Activated naive CD8-positive, alpha-beta T cell treated with anti-CD3 and anti-CD28 coated beads, Interleukin-2, amount 10 ng/mL, durations not matched to agents 7 days and 5 days (primary cell): ENCODE measurements at regions not wholly inside any gene's neighbourhood (a gene's known extent, or its start where the extent isn't known, plus 50 kb on each side); places are given as distances from the start of the nearest gene placed in this dataset.

Experiments used
- ATAC-seq: fragments of 150-1000 bp; cut with Tn5 transposase; one replicate; pipeline ENCODE4 v1.10.0; 2021; ENCODE audit warnings: low read depth, moderate library complexity
- POLR2A ChIA-PET: fragments of 350-600 bp; sonication (Branson Sonifier 250); formaldehyde crosslinking; loops from one replicate; lab custom pipeline; 2021; ENCODE audit warnings: antibody characterized with exemption; lab: Charles Lee
- DNase-seq: peaks from one replicate; pipeline ENCODE4 v3.0.0; 2021
- H3K27ac Mint-ChIP-seq: one replicate; pipeline ENCODE4 v1.8.0; 2022; ENCODE audit warnings: mild to moderate bottlenecking, mixed read lengths
- H3K27me3 Mint-ChIP-seq: one replicate; pipeline ENCODE4 v1.8.0; 2022; ENCODE audit warnings: mild to moderate bottlenecking, moderate library complexity, mixed read lengths
- H3K36me3 Mint-ChIP-seq: one replicate; pipeline ENCODE4 v1.8.0; 2021; ENCODE audit warnings: mild to moderate bottlenecking, mixed read lengths
- H3K4me1 Mint-ChIP-seq: one replicate; pipeline ENCODE4 v1.8.0; 2021; ENCODE audit warnings: mixed read lengths
- H3K4me3 Mint-ChIP-seq: one replicate; pipeline ENCODE4 v1.8.0; 2022; ENCODE audit warnings: mild to moderate bottlenecking, moderate library complexity, mixed read lengths
- H3K9me3 Mint-ChIP-seq: one replicate; pipeline ENCODE4 v1.8.0; 2021; ENCODE audit warnings: mixed read lengths

DNA sequence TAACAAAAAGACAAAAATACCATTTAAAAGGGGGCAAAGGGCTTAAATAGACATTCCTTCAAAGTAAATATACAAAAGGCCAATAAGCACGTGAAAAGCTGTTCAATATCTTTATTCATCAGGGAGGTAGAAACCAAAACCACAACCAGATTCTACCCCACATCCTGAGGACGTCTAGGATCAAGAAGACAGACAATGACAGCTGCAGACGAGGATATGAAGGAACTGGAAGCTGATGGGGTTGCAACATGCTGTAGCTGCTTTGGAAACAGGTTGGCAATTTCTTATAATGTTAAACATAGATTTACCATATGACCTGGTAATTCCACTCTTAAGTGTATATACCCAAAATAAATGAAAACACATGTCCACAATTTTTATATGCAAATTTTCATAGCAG lies 85.1 kb upstream of the C14orf180 start:
- H3K9me3 Mint-ChIP-seq, result peaks cover 4% of the 10 kb centered on the region
- POLR2A ChIA-PET, result no interaction called here
- DNase-seq, result no peak
- H3K4me1 Mint-ChIP-seq, result peaks cover 3% of the 10 kb centered on the region
- ATAC-seq, result no peak
- H3K4me3 Mint-ChIP-seq, result no peak overlapping the region
- no peak overlapping the region for H3K27ac Mint-ChIP-seq
- peaks cover 24% of the 10 kb centered on the region for H3K27me3 Mint-ChIP-seq
- H3K36me3 Mint-ChIP-seq, result no peaks in the 10 kb centered on the region

DNA sequence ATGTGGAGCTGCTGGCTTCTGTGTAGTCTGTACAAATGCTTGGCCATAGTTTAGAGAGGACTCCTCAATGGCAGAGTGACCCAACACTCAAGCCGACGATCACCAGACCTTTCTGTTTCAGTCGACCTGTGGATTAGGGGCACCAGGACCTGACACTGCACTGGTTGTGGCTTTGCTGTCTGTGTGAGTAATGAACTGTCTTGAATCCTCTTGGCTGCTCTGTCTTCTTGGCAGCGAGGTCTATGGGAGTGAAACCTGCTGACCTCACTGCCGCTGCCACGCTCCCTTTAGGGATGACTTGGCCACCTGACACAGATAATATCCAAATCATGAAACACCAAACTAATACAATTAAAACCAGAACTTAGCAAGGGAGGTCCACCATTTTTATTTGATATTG lies 83.5 kb upstream of the C14orf180 start:
- no peak overlapping the region for H3K27ac Mint-ChIP-seq
- DNase-seq, result no peak
- no peak overlapping the region for H3K4me3 Mint-ChIP-seq
- H3K36me3 Mint-ChIP-seq, result no peaks in the 10 kb centered on the region
- H3K4me1 Mint-ChIP-seq, result peaks cover 3% of the 10 kb centered on the region
- H3K27me3 Mint-ChIP-seq, result peaks cover 19% of the 10 kb centered on the region
- POLR2A ChIA-PET, result no interaction called here
- H3K9me3 Mint-ChIP-seq, result peaks cover 4% of the 10 kb centered on the region
- ATAC-seq, result no peak

DNA sequence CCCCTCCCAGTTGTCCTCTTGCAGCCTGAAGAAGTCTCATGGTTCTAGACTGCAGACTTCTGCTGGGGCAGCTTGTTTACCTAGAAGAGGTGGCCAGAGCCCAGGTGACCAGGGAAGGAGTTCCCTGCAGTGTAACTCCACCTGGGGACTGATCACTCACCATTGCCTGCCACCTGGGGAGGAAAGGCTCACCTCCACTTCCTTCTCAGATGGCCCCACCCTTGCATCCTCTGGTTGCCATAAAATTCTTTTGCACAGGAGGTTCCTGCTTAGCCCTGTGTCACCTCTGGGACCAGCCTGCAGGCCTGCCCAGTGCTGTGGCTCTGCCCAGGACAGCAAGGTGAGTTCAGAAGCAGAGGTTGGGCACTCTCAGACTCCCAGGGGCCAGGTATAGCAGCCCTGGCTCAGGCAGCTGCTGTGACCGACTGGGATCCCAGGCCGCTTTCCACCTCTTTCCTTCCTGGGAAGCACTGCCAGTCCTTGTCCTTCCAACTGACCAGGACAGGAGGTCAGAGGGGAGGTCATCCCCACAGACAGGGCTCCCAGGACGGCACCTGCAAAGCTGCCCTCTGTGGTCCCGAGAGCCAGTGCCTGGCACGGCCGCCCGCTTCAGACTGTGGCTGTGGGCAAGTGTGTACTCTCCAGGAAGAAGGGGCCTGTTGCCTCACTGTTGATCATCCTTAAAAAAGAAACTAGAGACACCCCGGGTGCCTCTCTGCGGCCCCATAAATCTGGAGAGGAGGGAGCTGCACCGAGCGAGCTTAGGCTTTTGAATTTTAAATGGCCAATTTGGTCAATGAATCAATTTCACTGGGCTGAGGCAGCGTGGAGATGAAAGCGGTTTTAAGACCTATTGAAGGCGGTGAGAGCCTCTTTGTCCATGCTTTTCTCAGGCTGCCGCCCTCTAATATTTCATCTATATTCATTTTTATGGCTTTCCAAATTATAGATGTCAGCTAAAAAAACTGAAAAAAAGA lies 79.5 kb upstream of the C14orf180 start:
- H3K36me3 Mint-ChIP-seq, result no peaks in the 10 kb centered on the region
- DNase-seq, result no peak

DNA sequence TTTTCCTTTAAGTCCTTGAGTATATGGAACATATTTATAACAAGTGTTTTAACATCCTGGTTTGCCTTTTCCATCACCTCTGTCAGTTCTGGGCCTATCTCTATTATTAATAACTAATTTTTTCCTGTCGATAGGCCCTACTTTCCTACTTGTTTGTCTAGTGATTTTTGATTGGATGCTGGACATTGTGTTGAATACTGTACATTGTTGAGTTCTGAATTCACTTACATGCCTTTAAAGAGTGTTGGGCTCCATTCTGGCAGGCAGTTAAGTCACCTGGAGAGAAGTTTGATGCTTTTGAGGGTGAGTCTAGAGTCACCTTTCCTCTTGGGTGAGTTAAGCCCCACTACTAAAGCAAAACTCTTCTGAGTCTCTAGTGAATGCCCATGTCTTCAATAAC lies 77.5 kb upstream of the C14orf180 start:
- POLR2A ChIA-PET, result no interaction called here
- H3K27me3 Mint-ChIP-seq, result peaks cover 6% of the 10 kb centered on the region
- no peak for ATAC-seq
- no peak for DNase-seq
- no peaks in the 10 kb centered on the region for H3K36me3 Mint-ChIP-seq
- peaks cover 4% of the 10 kb centered on the region for H3K9me3 Mint-ChIP-seq
- H3K27ac Mint-ChIP-seq, result no peak overlapping the region
- H3K4me1 Mint-ChIP-seq, result no peaks in the 10 kb centered on the region
- H3K4me3 Mint-ChIP-seq, result no peak overlapping the region

More for the DNA sequence above, 79.5 kb upstream of the C14orf180 start:
- H3K27ac Mint-ChIP-seq, result no peak overlapping the region
- peaks cover 10% of the 10 kb centered on the region for H3K27me3 Mint-ChIP-seq
- H3K4me3 Mint-ChIP-seq, result no peak overlapping the region
- POLR2A ChIA-PET, result no interaction called here
- H3K4me1 Mint-ChIP-seq, result no peaks in the 10 kb centered on the region
- H3K9me3 Mint-ChIP-seq, result peaks cover 7% of the 10 kb centered on the region
- no peak for ATAC-seq

DNA sequence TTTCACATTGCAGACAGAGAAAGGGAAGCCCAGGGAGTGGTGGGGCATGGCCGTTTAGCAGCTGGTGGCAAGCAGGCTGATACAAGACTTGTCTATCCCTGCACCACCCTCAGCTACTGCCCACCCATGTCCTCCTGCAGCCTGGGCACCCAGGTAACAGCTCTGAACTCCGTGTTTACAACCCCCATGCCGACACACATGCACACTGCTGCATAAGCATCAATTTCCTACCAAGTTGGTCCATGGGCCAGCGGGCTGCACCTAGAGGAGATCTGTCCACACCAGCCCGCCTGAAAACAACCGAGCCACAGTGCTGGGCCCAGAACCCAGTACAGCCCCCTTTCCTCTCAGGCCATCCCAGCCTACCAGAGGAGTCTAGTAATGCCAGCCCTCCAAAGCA lies 75.9 kb upstream of the C14orf180 start:
- DNase-seq (no peak), ATAC-seq (no peak)
- H3K9me3 Mint-ChIP-seq, result peaks cover 4% of the 10 kb centered on the region
- no peak overlapping the region for H3K27ac Mint-ChIP-seq
- no peaks in the 10 kb centered on the region for H3K36me3 Mint-ChIP-seq
- H3K4me1 Mint-ChIP-seq, result no peaks in the 10 kb centered on the region
- H3K4me3 Mint-ChIP-seq, result no peak overlapping the region
- peaks cover 4% of the 10 kb centered on the region for H3K27me3 Mint-ChIP-seq
- POLR2A ChIA-PET, result no interaction called here

DNA sequence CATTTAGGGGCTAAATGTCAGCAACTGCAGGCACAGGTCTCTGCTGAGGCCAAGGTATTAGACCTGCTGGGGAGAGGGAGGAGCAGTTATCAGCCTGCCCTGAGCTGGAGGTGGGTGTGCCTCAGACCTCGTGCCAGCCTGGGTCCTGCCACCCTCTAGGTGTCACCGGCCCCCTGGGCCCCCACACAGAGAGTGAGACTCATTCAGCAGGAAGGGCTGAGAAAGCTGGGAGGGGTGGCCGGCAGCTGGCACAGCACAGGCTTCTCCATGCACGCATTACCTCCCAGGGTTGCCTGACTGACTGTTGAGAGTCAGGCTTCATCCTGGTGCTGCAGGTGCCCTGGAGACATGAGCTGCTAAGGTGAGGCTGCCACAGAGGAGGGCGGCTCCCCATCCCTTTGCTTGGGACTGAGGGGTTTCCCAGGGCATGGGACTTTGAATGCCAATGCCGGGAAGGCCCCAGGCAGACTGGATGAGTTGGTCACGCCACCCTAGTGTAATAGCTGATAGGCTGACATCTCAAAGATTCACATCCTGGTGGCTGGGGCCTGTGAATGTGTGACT lies 75.3 kb upstream of the C14orf180 start:
- H3K4me3 Mint-ChIP-seq, result no peak overlapping the region
- ATAC-seq, result no peak
- peaks cover 4% of the 10 kb centered on the region for H3K9me3 Mint-ChIP-seq
- no peak for DNase-seq
- H3K27me3 Mint-ChIP-seq, result peaks cover 4% of the 10 kb centered on the region
- no peaks in the 10 kb centered on the region for H3K36me3 Mint-ChIP-seq
- H3K27ac Mint-ChIP-seq, result no peak overlapping the region
- POLR2A ChIA-PET, result no interaction called here
- H3K4me1 Mint-ChIP-seq, result no peaks in the 10 kb centered on the region

DNA sequence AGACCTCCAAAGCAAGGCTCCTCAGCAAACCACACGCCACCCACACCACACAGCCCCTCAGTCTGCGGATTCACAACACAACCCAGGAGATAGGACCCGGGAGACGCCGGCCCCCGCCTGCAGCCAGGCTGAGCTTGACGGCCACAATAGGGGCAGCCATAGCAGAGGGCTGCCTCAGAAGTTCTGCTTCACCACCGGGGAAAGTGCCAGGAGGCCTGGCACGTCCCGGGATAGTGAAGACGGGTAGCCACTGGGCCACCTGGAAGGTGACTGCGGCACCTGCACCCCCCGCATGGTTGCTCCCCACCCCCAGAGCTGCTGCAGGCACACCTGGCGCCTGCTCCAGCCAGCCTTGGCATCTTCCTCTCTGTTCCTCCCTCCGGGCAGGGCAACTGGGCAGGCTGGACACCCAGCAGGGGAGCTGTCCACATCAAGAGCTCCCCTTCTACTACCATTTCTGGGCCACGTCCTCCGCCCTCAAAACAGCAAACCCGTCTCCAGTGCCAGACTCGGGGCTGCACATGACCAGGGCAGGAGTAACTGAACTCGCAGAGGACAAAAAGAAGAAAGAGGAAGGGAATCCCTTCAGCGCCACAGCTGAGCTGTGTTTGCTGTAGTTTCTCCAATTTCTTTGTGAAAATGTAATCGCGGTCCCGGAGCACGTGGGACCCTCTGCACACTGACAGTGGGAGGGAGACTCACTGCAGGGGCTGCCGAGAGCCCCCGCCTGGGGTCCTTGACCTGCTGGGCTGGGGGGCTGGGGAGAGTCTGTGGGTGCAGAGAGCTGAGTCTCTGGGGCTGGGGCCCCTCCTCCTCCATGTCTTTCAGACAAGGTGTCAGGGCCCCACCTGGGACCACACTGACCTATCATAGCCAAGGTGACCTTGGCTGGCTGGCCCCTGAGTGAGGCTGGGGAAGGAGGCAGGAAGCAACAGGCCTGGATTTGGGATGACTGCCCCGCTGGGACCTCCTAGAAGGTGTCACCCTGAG lies 74.2 kb upstream of the C14orf180 start:
- no peak overlapping the region for H3K4me3 Mint-ChIP-seq
- DNase-seq, result no peak
- H3K4me1 Mint-ChIP-seq, result no peaks in the 10 kb centered on the region
- ATAC-seq, result no peak
- POLR2A ChIA-PET, result no interaction called here
- no peak overlapping the region for H3K27ac Mint-ChIP-seq
- no peaks in the 10 kb centered on the region for H3K36me3 Mint-ChIP-seq
- peaks cover 4% of the 10 kb centered on the region for H3K9me3 Mint-ChIP-seq
- H3K27me3 Mint-ChIP-seq, result peaks cover 4% of the 10 kb centered on the region

DNA sequence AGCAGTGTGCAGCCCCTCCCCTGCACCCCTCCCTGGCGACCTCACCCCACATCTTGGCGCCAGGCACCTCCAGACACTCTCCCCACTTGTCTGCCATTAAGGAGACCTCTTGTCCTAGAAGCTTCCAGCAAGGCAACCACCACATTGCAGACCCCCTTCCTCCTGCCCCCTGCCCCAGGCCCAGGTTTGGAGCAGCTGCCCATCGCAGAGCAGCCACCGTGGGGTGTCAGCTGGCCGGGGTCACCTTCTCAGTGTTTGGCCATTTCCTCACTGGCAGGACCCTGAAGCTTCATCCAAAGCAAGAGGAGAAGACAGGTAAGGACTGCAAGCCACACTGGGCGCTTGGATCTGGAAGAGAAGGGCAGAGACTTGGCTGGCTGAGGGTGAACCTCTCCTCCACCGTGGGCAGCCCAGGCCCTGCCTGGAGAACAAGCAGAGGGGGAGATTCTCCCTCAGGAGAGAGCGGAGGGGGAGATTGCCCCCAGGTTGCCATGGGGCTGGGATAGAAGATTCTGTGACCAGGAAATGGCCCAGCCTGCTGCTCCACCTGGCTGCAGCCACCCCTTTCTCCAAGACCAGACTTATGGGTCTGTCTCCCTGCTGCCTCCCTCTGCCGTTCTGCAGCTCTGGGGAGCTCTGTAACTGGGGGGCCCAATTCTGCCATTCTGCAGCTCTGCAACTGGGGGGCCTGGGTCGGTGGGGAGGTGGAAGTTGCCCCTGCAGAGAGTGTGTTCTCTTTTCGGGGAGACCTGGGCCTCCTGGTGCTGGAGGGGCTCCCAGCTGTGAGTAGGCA lies 72.9 kb upstream of the C14orf180 start:
- H3K27ac Mint-ChIP-seq, result no peak overlapping the region
- POLR2A ChIA-PET, result no interaction called here
- no peaks in the 10 kb centered on the region for H3K4me1 Mint-ChIP-seq
- H3K36me3 Mint-ChIP-seq, result no peaks in the 10 kb centered on the region
- DNase-seq (no peak), ATAC-seq (no peak)
- peaks cover 4% of the 10 kb centered on the region for H3K9me3 Mint-ChIP-seq
- H3K27me3 Mint-ChIP-seq, result peaks cover 4% of the 10 kb centered on the region
- H3K4me3 Mint-ChIP-seq, result no peak overlapping the region

DNA sequence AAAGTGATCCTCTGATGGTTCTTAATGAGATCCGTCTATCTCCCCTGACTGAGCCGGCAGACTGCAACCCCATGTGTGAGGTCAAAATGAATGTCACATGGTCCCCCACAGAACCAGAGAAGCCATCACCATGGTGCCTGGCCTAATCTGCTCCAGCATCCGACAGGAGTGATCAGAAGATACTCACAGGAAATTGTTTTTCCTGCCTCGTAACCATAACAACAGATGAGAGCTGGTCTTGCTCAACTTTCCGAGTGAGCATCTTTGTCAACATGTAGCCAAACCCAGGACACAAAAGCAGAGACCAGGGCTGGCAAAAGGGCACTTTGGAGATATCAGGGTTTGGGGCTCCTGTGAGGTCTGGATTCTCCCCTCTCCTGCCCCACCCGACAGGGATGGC lies 72.1 kb upstream of the C14orf180 start:
- no peak for DNase-seq
- no peak for ATAC-seq
- H3K27ac Mint-ChIP-seq, result no peak overlapping the region
- no peaks in the 10 kb centered on the region for H3K4me1 Mint-ChIP-seq
- H3K4me3 Mint-ChIP-seq, result no peak overlapping the region
- POLR2A ChIA-PET, result no interaction called here
- H3K27me3 Mint-ChIP-seq, result peaks cover 4% of the 10 kb centered on the region
- no peaks in the 10 kb centered on the region for H3K36me3 Mint-ChIP-seq
- peaks cover 4% of the 10 kb centered on the region for H3K9me3 Mint-ChIP-seq

DNA sequence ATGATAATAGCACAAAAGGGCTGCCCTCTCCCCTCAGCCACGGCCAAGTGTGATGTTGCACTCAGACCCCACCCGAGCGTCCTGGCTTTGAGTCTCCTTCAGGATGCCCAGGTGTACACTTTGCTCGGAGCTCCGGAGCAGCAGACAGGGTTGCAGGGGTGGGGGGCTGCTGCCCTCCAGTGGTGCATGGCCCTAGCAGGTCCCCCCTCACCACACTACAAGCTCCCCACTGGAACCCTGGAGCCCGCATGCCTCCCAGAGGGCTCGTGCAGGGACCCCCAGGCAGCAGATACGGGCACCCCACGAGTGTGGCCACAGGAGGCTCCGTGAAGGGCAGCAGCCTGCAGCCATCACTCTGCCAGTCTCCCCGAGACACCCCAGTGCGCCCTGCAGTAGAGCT lies 69.9 kb upstream of the C14orf180 start:
- DNase-seq (no peak), ATAC-seq (no peak)
- Mint-ChIP-seq H3K27me3 (peaks cover 4% of the 10 kb centered on the region), H3K9me3 (no peaks in the 10 kb centered on the region), H3K36me3 (no peaks in the 10 kb centered on the region), H3K4me3 (no peak overlapping the region), H3K4me1 (no peaks in the 10 kb centered on the region), H3K27ac (no peak overlapping the region)
- POLR2A ChIA-PET, result no interaction called here

DNA sequence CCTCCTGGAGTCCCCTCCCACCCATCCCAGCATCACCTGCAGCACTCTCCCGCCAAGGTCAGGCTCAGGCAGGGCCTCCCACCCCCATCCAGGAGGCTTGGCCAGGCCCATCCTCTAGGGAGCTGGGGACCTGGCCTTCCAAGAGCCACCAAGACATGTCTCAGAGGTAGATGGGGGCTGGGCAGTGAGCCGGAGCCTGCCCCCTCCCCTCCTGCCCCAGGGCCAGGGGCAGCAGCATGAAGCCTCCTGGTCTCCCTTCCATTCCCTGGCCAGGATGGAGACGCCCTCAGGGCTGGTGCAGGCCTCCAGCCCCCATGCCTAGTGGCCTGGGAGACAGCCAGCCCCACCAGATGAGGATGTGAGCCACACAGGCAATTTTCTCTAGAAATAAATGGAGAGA lies 69.3 kb upstream of the C14orf180 start:
- Mint-ChIP-seq H3K9me3 (no peaks in the 10 kb centered on the region), H3K27me3 (peaks cover 4% of the 10 kb centered on the region), H3K4me1 (no peaks in the 10 kb centered on the region), H3K27ac (no peak overlapping the region), H3K4me3 (no peak overlapping the region), H3K36me3 (no peaks in the 10 kb centered on the region)
- POLR2A ChIA-PET, result no interaction called here
- DNase-seq (no peak), ATAC-seq (no peak)

DNA sequence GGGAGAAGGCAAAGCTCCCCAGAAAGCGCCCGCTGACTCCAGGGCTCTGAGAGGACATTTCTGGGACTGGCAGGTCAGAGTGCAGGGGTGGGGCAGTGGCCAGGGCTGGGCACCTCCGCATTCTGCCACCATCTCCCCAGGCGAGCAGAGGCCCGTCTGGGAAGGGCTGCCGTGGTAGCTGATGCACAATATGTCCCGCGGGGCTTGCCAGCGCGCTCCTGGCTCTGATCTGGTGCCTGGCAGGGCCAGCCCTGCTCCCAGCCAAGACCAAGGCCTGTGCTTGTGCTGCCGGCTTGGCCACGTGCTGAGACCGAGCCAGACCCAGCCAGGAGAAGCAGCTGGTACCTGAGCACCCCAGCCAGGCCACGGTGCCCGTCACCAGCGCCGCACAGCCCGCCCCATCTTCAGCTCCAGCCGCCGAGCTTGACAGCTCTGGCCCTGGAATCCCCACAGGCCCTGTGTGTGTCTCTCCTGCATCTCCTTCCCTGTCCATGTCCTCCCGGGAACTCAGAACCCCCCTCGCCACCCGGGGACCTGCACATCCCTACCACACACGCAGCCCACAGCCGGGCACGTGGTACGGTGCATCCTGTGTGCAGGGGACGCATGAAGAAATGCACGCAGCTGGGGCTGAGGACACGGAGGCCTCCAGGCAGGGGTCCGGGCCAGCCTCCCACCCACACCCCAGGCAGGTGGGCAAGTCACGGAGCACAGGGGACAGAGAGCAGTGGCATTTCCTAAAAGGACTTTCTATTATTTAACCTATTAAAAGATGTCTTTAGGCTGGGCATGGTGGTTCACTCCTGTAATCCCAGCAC lies 68.6 kb upstream of the C14orf180 start:
- Mint-ChIP-seq H3K27ac (no peak overlapping the region), H3K27me3 (peaks cover 4% of the 10 kb centered on the region), H3K9me3 (no peaks in the 10 kb centered on the region), H3K4me3 (no peak overlapping the region), H3K36me3 (no peaks in the 10 kb centered on the region), H3K4me1 (no peaks in the 10 kb centered on the region)
- DNase-seq (no peak), ATAC-seq (no peak)
- POLR2A ChIA-PET, result no interaction called here
